Colon (tissue), 2 donors: ENCODE measurements at regions not wholly inside any gene's neighbourhood (a gene's known extent, or its start where the extent isn't known, plus 50 kb on each side); places are given as distances from the start of the nearest gene placed in this dataset.
"Not testable (repeated sequence)": the region's sequence is repeated elsewhere in the genome, so short reads cannot be mapped to it uniquely, and the experiment has no call there.

Experiments
- FAIRE-seq: peaks from 2 replicates; lab custom pipeline; 2012; peaks lifted over from hg19 to GRCh38; lab: Jason Lieb, UNC
- donor health status: control.
- donor health status: control.

DNA sequence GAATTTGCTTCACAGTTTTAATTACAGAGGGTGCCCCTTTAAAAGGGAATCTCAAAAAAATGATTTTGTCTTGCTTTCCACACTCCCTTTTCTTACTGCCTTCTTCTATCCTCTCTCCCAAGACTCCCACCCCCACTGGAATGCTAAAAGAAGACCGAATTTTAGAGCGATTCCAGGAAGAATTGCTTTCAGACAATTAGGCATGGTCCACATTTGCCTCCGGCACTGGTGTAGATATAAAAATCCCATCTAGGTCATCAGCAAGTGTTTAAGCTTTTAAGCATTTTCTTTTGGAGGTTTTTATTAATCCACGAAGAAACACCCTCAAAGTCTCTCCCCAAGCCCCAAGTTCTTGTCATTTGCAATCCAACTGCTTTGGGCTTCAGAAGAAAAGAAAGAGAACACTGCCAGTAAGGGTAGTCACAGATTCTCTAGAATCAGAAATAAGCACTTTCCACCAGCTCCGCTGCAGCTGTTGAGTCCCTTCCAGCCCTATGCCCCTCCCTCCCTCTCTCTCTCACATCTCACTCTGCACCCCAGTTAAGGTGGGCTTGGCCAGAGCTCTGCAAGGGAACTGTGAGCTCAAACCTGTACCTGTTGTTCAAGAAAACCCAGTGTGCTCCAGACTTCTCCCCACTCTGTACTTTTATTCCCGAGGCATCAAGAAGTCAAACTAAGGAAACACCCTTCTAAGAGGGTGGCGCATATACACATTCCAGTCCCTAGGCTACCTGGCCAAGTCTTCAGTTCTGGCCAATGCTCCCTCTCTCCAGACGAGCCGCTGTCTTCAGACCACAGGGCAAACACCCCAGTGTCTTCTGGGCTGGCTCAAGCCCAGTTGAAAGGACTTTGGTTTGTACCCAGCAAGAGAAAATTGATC, 170.2 kb downstream of the RGS9 start:
- FAIRE-seq, result no peak

DNA sequence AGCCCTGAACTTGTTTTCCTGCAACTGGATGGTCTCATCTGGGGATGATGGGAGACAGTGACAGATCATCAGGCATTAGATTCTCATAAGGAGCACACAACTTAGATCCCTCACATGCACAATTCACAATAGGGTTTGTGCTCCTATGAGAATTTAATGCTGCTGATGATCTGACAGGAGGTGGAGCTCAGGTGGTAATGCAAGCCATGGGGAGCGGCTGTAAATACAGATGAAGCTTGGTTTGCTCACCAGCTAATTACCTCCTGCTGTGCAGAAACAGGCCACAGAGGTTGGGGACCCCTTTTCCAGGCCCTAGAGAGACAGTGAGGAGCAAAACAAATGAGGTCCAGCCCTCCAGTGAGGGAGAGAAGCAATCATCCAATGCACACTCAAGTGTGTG, 168.6 kb downstream of the RGS9 start:
- no peak for FAIRE-seq

DNA sequence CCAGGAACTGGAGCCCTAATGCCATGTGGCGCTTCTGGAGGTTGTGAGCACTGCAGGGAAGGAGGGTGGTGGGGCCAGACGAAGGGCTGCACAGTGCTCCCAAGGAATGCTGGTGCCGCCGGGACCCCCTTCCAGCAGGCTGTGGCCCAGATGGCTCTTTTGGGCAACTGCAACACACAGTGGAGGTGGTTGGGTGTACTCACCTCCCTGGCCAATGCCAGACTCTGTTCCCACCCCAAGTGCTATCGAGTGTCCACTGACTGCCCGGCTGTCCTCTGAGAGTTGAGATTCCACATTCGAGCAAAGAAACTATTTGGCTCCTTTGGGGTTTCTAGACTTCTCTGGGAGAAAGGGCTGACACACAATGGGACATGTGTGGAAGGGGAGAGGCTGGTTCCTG, 167.9 kb downstream of the RGS9 start:
- no peak for FAIRE-seq

DNA sequence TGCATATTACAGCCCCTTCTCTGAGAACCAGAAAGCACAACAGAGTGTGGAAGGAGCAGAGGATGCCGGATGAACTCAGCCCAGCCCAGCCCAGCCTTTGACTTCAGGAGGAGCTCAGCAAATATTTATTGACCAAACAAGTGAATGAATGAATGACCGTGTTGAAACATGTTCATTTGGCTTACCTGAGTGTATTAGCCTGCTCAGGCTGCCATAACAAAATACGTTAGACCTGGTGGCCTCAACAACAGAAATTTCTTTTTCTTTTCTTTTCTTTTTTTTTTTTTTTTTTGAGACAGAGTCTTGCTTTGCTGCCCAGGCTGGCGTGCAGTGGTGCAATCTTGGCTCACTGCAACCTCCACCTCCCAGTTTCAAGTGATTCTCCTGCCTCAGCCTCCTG, 164.7 kb downstream of the RGS9 start:
- not testable (repeated sequence) for FAIRE-seq

DNA sequence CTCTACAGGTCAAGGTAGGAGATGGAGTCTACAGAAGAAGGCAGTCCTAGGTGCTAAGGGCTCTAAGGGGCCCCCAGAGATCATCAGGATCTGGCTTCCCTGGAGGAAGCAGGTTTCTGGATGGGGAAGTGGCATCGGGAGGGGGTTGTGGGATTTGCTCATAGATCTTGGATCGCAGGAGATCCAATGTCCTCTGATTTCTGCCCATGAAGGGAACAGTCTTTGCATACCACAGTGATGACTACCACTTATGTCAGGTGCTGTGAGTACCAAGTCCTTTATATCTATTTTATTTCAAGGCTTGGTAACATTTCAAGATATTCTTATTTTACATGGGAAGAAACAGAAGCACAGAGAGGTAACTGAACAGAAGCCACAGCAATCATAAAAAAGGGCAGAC, 164.0 kb downstream of the RGS9 start:
- FAIRE-seq, result no peak

DNA sequence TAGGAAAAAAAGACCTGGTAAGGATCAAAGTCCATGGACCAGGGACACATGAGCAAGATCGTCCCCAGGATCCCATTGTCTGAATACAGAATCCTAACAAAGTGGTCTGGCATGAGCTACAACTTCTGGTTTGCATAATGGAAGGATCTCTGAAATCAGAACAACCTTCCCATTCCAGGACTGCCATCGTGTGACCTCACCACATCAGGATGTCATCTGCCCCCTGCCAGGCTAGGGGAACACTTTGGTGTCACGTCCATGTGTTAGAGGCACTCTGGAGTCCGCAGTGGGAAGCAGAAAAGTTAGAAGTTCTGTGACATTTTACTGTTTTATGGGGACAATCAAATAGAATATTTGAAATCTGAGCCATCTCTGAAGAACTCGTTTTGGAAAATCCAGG, 160.7 kb downstream of the RGS9 start:
- FAIRE-seq, result no peak

DNA sequence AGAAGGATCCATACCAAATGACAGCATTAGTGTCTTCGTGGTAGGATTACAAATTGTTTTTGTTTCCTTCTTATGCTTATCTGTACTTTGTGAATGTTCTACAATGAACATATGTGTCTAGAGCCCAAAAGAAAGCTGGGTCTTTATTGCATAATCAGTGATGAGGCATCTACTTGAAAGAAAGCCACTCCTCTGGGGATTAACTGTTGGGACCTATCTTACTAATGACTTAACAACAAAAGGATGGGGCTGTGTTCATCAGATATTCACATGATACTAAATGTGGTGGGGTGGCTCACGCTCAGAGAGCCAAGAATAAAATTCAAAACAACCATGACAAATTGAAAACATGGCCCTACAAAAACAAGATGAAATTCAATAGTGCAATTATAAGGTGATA, 160.2 kb downstream of the RGS9 start:
- FAIRE-seq, result no peak

DNA sequence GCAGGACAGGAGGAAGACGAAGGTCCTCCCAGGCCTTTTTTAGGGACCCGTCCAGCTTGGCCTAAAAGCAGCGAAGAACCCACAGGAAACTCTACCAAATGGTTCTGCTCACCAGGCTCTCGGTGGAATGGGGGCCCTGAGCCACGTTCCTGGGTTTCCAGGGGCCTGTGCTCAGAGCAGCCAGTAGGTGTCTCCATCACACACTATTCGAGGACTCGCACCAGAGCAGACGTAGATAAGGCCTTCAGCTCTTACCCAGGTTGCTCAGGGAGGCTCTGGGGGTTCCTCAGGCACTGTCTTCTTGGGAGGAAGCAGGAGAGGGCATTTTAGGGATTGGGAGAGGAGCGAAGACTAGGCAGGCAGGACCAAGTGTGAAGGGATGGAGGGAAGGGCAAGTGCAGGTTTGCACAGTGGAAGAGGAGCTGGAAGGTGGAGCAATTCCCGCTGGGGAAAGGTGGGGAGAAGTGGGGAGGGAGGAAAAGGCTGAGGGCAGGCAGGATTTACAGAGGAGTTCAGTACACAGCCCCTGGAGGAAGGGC, 157.1 kb downstream of the RGS9 start:
- FAIRE-seq, result no peak

DNA sequence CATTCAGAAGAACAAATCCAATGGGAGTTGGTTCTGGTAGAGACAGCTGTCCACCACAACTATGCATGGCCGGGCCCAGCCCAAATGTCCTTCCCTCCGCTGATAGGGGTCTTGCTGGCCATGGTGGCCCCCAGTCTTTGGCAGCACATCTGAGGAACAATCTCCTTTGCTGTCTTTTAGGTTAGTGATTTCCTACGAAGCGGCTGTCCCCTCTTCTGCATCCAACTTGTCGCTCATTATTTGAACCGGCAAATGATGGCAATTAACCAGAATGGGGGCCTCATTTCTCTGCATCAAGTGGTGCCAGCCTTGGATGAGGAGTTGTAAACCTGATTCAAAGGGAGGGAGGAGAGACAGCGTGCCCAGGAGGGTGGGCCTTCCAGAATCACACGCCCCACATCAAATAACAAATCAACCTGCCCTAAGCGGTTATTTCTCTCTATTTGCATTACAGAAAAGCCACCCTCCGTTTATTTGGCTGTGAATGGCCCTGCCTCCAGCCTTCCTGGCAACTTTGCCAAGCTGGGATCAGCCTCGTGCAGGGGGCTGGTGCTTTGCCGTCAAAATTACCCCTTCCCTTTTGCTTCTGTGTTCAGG, 156.5 kb downstream of the RGS9 start:
- FAIRE-seq, result no peak

DNA sequence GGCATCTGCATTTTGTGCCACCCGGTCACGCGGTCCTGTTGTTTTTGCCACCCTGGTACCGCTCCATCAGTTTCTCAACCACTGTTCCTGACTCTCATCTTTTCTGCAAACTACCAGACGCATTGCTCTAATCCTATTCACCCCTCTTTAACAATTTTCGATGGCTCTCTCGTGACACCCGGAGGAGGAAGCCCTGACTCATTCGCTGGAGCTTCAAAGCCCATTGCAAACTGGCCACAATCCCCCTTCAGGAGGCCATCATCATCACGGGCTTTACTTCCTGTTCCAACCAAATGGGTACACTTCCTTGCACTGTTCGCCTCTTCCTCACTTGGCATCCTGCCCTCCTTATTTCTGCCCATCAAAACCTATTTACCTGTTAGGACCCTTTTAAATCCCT, 155.3 kb downstream of the RGS9 start:
- no peak for FAIRE-seq

DNA sequence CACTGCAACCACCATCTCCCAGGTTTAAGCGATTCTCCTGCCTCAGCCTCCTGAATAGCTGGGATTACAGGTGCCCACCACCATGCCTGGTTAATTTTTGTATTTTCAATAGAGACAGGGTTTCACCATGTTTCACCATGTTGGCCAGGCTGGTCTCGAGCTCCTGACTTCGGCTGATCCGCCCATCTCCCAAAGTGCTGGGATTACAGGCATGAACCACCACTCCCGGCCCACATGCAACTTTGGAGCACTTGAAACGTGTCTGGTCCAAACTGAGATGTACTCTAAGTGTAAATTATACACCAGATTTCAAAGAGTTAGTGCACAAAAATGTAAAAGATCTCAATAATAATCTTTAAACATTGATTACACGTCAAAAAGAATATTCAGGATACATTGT, 154.1 kb downstream of the RGS9 start:
- not testable (repeated sequence) for FAIRE-seq

DNA sequence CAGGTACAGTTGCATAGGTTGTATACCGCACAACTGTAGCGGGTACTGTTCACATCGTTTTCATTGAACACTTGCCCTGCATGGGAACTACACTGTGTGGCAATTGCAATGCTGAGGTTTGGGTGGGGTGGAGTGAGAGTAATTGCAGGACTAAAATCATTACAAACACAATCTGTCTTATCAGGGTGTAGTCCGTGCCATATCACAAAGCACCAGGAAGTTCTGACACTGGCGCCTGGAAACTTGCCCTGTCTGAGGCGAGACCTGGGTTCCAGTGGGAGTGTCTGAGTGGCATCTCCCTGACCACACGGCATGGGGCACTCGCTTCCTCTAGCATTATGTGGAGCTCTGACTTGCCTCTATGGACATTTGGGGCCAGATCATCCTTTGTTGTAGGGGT, 153.4 kb downstream of the RGS9 start:
- FAIRE-seq, result no peak

DNA sequence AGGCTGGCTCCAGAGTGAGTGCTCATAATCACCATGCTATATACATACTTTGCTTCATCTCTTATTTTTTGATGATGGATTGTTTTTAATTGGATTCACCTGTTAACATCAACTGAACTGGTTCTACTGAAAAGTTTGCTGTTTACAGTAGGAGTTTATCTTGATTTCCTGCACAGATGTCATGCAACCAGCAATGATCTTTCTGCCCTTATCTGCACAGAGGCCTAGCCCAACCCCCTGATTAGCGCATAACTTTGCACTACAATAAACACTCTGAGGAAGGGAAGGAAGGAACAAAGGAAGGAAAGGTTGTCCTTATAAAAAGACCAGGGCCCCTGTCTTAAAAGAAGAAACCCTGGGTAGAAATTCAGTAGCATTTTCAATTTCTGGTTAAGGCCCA, 152.9 kb downstream of the RGS9 start:
- FAIRE-seq, result no peak

DNA sequence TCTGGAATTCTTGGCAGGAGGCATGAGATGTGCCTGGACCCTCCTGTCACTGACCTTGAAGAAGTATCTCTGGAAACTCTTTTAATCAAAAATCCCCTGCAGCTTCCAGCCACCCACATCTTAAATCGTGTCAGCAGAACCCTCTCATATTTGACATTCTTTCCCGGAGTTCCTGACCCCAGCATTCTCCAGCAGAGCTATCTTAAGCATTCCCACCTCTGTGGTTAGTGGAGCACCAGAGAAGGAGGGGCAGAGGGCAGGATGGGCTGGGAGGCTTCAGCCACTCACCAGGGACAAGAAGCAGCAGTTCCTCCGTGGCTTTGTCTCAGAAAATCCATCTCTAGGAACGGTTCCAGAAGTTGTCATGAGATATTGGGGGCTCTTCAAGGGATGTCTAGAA, 149.9 kb downstream of the RGS9 start:
- no peak for FAIRE-seq

DNA sequence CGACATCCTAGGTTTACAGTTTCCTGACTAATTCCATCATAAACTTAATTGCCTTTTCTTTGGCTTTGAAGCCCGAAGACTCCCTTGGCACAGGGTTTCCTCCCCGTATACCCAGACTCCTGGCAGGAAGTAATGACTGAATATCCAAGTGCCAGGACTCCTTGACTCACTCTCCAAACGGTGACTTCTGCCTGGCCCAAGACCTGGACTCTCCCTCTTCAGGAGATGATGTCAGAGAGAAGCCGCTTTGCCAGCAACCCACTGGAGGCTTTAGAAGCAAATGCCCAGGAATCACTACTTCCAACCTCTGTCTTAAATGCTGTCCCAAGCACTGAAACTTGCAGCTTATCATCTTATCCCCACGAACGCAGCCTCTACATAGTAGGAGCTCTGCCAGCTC, 146.5 kb downstream of the RGS9 start:
- peak; percentile 18 for FAIRE-seq

DNA sequence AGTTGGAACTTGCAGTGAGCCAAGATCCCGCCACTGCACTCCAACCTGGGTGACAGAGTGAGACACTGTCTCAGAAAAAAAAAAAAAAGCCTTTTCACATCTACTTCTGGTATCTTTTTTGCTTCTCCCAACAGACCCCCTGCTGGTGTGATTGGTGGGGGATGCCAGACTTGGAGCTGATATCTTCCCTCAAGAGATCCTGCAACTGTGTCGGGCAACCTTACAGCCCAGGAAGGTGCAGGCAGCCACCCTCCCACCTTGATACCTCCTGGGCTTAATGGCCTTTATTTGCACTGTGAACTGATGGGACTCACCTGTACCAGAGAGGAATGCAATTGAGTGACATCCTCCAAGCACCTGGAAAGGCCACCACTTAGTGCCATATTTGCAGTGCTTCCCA, 142.3 kb downstream of the RGS9 start:
- no peak for FAIRE-seq

DNA sequence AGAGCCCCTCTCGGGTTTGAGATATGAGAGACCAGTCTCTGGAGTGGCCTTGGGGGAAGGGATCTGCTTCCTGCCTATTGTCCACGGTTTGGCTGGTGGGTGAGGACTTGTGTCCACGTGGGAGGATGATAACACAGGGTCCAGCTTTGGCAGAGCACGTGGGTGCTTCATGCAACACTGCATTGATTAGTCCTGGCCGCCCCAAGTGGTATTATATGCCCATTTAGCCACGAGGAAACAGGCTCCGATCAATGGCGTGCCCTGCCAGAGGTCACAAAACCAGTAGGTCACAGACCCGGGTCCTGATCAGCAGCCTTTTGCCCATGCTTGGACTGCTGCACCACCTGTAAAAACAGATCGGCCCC, 141.6 kb downstream of the RGS9 start:
- FAIRE-seq, result no peak

DNA sequence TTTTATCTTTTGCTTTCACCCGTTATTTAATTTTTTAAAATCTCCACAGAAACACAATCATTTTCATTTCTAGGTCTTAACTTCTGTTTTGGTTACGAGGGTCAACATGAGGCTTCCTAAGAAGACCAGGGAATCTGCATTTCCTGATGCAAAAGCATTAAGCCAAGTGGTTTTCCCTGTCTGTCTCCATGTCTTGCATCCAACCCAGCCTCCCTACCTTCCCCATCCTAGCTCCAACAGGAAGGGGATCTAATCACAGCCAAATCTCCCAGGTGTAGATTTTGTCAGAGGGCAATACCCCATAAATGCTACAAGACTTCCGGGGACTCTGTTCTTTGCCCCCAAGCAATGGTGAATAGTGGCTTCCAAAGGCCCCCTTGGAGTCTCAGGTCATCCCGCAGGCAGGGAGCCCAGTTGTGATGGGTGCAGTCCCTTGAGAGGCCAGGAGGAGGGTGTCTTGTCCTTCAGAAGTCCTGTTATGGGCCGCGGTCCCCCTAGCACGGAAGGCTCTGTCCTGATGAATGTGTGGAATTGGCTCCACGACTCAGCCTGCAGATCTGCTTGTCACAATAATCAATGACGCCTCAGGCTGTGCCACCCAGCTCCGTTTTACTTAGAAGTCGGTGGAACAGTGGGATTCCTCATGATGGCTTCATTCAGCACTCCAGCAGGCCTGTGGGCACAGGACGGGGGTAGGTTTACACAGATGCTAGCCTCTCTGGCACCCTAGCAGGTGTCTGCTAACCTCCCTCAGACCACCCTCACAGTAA, 141.1 kb downstream of the RGS9 start:
- FAIRE-seq, result no peak

DNA sequence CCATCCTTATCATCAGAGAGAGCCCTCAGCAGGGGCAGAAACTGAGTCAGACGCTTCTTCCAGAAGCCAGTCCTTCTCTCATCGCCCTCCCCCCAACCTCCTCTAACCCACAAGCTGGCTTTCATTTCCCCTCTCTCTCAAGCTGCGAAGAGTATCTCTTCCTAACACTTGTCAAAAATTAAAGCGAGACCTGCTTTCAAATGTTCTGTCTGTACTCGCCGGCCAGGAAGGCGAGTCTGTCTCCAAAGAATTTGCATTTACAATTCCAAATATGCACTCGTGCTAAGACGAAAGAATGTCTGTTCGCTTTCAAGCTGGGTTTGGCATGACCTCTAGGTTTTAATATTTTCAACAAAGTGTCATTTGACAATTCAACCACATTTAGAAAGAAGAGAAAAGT, 140.4 kb downstream of the RGS9 start:
- FAIRE-seq, result no peak
